Parathyroid adenoma (tissue), 2 donors: ENCODE measurements at regions not wholly inside any gene's neighbourhood (a gene's known extent, or its start where the extent isn't known, plus 50 kb on each side); places are given as distances from the start of the nearest gene placed in this dataset.

Experiments
- H2AFZ ChIP-seq: fragments of 300-600 bp; sonication (generic); one replicate; pipeline ENCODE4 v1.7.0; 2017; ENCODE audit warnings: antibody characterized with exemption, mild to moderate bottlenecking
- H3K27ac ChIP-seq: fragments of 300-600 bp; sonication (generic); one replicate; pipeline ENCODE4 v1.7.0; 2017
- H3K27me3 ChIP-seq: fragments of 300-600 bp; sonication (generic); one replicate; pipeline ENCODE4 v1.7.0; 2017; ENCODE audit warnings: low read length; ENCODE audit not compliant: control insufficient read depth, insufficient read depth
- H3K36me3 ChIP-seq: fragments of 300-600 bp; sonication (generic); one replicate; pipeline ENCODE4 v1.7.0; 2017; ENCODE audit warnings: low read length; ENCODE audit not compliant: control insufficient read depth, insufficient read depth
- H3K4me1 ChIP-seq: fragments of 300-600 bp; sonication (generic); one replicate; pipeline ENCODE4 v1.7.0; 2017; ENCODE audit warnings: control low read depth
- H3K4me2 ChIP-seq: fragments of 300-600 bp; sonication (generic); one replicate; pipeline ENCODE4 v1.7.0; 2017; ENCODE audit warnings: low read length
- H3K4me3 ChIP-seq: fragments of 300-600 bp; sonication (generic); one replicate; pipeline ENCODE4 v1.7.0; 2017; ENCODE audit warnings: low read depth, low read length
- H3K79me2 ChIP-seq: fragments of 300-600 bp; sonication (generic); one replicate; pipeline ENCODE4 v1.7.0; 2017; ENCODE audit warnings: control low read depth
- H3K9ac ChIP-seq: fragments of 300-600 bp; sonication (generic); one replicate; pipeline ENCODE4 v1.7.0; 2017; ENCODE audit warnings: mild to moderate bottlenecking
- H3K9me3 ChIP-seq: fragments of 300-600 bp; sonication (generic); one replicate; pipeline ENCODE4 v1.7.0; 2017; ENCODE audit warnings: low read length; ENCODE audit not compliant: control insufficient read depth
- TF ChIP-seq, protein P1 (sequence below): fragments of 300-600 bp; sonication (generic); IDR thresholded peaks from one replicate; pipeline ENCODE4 v1.7.0; 2017; ENCODE audit warnings: antibody characterized with exemption, mild to moderate bottlenecking
- donor health status: primary hyperparathyroidism.

DNA sequence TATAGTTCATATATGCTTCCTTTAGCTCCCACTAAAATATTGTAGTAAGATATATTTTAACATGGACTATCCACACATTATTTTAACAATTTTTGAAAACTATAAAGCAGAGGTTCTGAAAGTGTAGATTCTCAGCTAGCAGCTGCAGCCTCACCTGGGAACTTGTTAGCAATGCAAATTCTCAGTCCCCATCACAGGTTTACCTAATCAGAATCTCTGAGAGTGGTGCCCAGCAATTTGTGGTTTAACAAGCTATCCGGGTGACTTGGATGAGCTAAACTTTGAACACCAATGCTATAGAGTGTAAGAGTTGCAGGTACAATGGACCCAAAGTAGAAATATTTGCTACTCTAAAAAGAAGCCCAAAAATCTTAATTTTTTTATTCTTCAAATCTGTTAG is 99.8 kb upstream of the MDFIC start:
- Histone ChIP-seq H3K9me3 (no peaks in the 10 kb centered on the region), H3K4me2 (no peak overlapping the region), H3K27me3 (no peaks in the 10 kb centered on the region), H3K79me2 (no peaks in the 10 kb centered on the region), H3K9ac (no peak overlapping the region), H3K4me1 (no peaks in the 10 kb centered on the region), H3K27ac (no peak overlapping the region), H3K4me3 (no peak overlapping the region), H3K36me3 (no peaks in the 10 kb centered on the region), H2AFZ (no peak overlapping the region)
- TF ChIP-seq, protein P1, sequence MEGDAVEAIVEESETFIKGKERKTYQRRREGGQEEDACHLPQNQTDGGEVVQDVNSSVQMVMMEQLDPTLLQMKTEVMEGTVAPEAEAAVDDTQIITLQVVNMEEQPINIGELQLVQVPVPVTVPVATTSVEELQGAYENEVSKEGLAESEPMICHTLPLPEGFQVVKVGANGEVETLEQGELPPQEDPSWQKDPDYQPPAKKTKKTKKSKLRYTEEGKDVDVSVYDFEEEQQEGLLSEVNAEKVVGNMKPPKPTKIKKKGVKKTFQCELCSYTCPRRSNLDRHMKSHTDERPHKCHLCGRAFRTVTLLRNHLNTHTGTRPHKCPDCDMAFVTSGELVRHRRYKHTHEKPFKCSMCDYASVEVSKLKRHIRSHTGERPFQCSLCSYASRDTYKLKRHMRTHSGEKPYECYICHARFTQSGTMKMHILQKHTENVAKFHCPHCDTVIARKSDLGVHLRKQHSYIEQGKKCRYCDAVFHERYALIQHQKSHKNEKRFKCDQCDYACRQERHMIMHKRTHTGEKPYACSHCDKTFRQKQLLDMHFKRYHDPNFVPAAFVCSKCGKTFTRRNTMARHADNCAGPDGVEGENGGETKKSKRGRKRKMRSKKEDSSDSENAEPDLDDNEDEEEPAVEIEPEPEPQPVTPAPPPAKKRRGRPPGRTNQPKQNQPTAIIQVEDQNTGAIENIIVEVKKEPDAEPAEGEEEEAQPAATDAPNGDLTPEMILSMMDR, result no peak

DNA sequence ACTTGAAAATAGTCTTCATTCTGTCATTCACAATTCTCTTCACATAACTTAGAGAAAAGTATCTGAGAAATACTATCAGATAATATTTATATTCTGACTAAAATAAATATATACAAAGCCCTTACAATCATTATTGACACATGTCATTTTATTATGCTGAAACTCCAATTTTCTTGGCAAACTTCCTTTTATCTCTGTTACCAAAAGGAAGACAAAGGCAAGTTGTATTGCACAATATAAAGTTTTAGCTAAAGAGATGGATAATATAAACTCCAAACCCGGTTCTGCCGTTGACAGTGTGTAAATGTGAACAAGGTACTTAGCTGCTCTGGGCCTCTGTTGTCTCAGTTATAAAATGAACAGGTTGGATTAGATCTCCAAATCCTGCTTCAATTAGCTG is 99.0 kb upstream of the MDFIC start:
- Histone ChIP-seq H3K4me2 (no peak overlapping the region), H3K9me3 (no peaks in the 10 kb centered on the region)
- TF ChIP-seq, protein P1, result no peak

DNA sequence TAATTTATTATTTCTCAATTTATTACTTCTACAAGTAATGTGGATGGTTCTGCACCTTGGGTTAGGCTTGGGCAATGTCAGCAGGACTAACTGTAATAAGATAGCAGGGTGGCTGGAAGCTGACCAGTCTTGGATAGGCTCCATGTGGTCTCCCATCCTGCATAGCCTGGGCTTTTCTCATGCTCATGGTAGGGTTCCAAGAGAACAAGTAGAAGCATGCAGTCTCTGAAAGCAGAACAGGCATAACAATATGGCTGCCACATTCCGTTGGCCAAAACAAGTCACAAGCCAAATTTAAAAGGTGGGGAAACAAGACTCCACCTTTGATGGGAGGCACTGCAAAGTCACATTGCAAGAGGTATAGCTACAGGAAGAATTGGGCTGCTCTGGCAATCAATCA is 98.6 kb upstream of the MDFIC start:
- H3K36me3 ChIP-seq, result no peaks in the 10 kb centered on the region
- no peaks in the 10 kb centered on the region for H3K9me3 ChIP-seq
- no peaks in the 10 kb centered on the region for H3K79me2 ChIP-seq
- TF ChIP-seq, protein P1, result no peak
- H3K4me2 ChIP-seq, result no peak overlapping the region
- no peak overlapping the region for H3K4me3 ChIP-seq
- no peak overlapping the region for H2AFZ ChIP-seq
- no peaks in the 10 kb centered on the region for H3K4me1 ChIP-seq
- H3K27me3 ChIP-seq, result no peaks in the 10 kb centered on the region
- no peak overlapping the region for H3K9ac ChIP-seq
- H3K27ac ChIP-seq, result no peak overlapping the region

More for the DNA sequence above, 99.0 kb upstream of the MDFIC start:
- Histone ChIP-seq H3K9ac (no peak overlapping the region), H3K79me2 (no peaks in the 10 kb centered on the region), H3K27me3 (no peaks in the 10 kb centered on the region), H3K4me1 (no peaks in the 10 kb centered on the region), H2AFZ (no peak overlapping the region), H3K4me3 (no peak overlapping the region), H3K27ac (no peak overlapping the region), H3K36me3 (no peaks in the 10 kb centered on the region)

DNA sequence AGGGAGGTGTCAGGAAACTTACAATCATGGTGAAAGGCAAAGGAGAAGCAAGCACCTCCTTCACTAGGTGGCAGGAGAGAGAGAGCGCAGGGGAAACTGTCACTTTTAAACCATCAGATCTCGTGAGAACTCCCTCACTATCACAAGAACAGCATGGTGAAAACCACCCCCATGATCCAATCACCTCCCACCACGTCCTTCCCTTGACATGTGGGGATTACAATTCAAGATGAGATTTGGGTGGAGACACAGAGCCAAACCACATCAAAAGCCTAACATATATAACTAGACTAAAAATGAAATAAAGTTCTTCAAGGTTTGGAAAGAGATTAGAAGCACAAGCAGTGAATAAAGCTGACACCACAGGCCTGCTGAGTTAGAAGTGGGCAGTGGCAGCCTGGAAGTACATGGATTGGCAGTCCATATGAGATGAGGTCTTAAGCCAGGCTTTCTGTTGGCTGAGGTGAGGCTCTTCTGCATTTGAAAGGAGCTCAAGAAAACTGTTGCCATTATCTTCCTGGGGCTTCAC is 96.4 kb upstream of the MDFIC start:
- TF ChIP-seq, protein P1, result no peak
- Histone ChIP-seq H3K27me3 (no peaks in the 10 kb centered on the region), H3K36me3 (no peaks in the 10 kb centered on the region), H3K9me3 (no peaks in the 10 kb centered on the region), H2AFZ (no peak overlapping the region), H3K4me2 (no peak overlapping the region), H3K27ac (no peak overlapping the region), H3K9ac (no peak overlapping the region), H3K4me3 (no peak overlapping the region), H3K79me2 (no peaks in the 10 kb centered on the region), H3K4me1 (no peaks in the 10 kb centered on the region)

DNA sequence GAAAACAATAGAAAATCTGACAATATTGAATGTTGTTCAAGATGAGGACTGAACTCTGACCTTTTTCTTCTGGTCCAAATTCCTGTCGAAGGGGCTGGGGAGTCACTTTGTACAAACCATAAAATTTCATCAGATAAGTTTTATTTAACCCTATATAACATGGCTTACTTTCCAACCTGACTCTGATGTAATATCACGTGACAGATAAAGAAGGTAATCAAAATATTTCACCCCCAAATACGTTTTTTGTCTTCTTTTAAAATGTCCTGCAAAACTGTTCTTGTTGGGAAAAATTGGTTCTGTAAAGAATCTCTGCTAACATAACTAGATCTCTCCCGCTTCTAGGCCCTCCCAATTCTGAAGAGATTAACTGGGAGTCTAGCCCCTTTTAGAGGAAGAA is 90.9 kb upstream of the MDFIC start:
- no peaks in the 10 kb centered on the region for H3K79me2 ChIP-seq

More for the DNA sequence above, 90.9 kb upstream of the MDFIC start:
- H2AFZ ChIP-seq, result no peak overlapping the region
- no peaks in the 10 kb centered on the region for H3K27me3 ChIP-seq
- no peak overlapping the region for H3K9ac ChIP-seq
- no peaks in the 10 kb centered on the region for H3K9me3 ChIP-seq
- TF ChIP-seq, protein P1, result no peak
- no peak overlapping the region for H3K4me2 ChIP-seq
- H3K4me3 ChIP-seq, result no peak overlapping the region
- no peaks in the 10 kb centered on the region for H3K36me3 ChIP-seq
- H3K27ac ChIP-seq, result no peak overlapping the region
- H3K4me1 ChIP-seq, result no peaks in the 10 kb centered on the region
